ENCODE measurements at regions not wholly inside any gene's neighbourhood (a gene's known extent, or its start where the extent isn't known, plus 50 kb on each side); places are given as distances from the start of the nearest gene placed in this dataset.

- no peak overlapping the region for H2AFZ ChIP-seq (ENCODE audit: low read depth, low read length)
- FAIRE-seq (no peak), DNase-seq (ENCODE audit: low read depth, low spot score) (no peak)
- BruUV-seq (replicated peaks), result no TSS peak
- intact Hi-C loops (cut with micrococcal nuclease) (no loop called here), dilution Hi-C loops (cut with MboI; ENCODE audit: extremely low pct_ligation_motif_present, low sequenced_read_pairs) (no loop called here)
- H3K27ac ChIP-seq (ENCODE audit: insufficient read depth, low read depth, low read length), result no peak overlapping the region
- H3K36me3 ChIP-seq (ENCODE audit: control insufficient read depth in 2 of 2, extremely low read depth in 1 of 2, insufficient read depth in 2 of 2, low read length in 2 of 2), result no peaks in the 10 kb centered on the region
- H3K4me3 ChIP-seq (replicated peaks in 1 of 3; ENCODE audit: insufficient read depth in 1 of 3, low read depth in 1 of 3, low read length in 3 of 3), result no peak overlapping the region
- ChIA-PET POLR2A (no interaction called here), CTCF (interaction anchor here (1.0 kb wide), 1 partner anchor 11 kb away, joined by 3 read pairs; no protein-coding TSS in a partner anchor)
- H3K27me3 ChIP-seq (ENCODE audit: control insufficient read depth in 2 of 2, insufficient read depth in 2 of 2, low read length in 2 of 2), result no peaks in the 10 kb centered on the region
- no peaks in the 10 kb centered on the region for H3K79me2 ChIP-seq (ENCODE audit: control insufficient read depth, insufficient read depth, low read length)
- H4K20me1 ChIP-seq (replicated peaks; ENCODE audit: control insufficient read depth, extremely low read depth, insufficient read depth, low read length), result no peaks in the 10 kb centered on the region
- no peaks in the 10 kb centered on the region for H3K9me1 ChIP-seq (replicated peaks; ENCODE audit: control insufficient read depth, extremely low read depth, insufficient read depth, low read length)
- no peak for TF ChIP-seq EZH2 (IDR thresholded peaks at IDR 0.05; ENCODE audit: borderline replicate concordance, low read depth, low read length, severe bottlenecking)
- TF ChIP-seq POLR2A (IDR thresholded peaks at IDR 0.05; ENCODE audit: low read depth, low read length), result no peak
- no peak for TF ChIP-seq JUN (IDR thresholded peaks at IDR 0.05; ENCODE audit: borderline replicate concordance, insufficient read depth, insufficient read length, low read depth)
- TF ChIP-seq MYC (IDR thresholded peaks at IDR 0.05; ENCODE audit: low read depth, low read length), result no peak
- no peak for TF ChIP-seq POLR2AphosphoS5 (IDR thresholded peaks at IDR 0.05; ENCODE audit: insufficient read depth, low read depth, low read length)
- TF ChIP-seq, protein P1, sequence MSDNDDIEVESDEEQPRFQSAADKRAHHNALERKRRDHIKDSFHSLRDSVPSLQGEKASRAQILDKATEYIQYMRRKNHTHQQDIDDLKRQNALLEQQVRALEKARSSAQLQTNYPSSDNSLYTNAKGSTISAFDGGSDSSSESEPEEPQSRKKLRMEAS (IDR thresholded peaks at IDR 0.05; ENCODE audit: insufficient read depth, insufficient read length), result no peak
- TF ChIP-seq GATA2 (IDR thresholded peaks at IDR 0.05; ENCODE audit: insufficient read depth, insufficient read length, low read depth, low read length), result no peak
- no peak for TF ChIP-seq FOS (IDR thresholded peaks at IDR 0.05; ENCODE audit: borderline replicate concordance, insufficient read depth, low read length)
- TF ChIP-seq, protein P2, sequence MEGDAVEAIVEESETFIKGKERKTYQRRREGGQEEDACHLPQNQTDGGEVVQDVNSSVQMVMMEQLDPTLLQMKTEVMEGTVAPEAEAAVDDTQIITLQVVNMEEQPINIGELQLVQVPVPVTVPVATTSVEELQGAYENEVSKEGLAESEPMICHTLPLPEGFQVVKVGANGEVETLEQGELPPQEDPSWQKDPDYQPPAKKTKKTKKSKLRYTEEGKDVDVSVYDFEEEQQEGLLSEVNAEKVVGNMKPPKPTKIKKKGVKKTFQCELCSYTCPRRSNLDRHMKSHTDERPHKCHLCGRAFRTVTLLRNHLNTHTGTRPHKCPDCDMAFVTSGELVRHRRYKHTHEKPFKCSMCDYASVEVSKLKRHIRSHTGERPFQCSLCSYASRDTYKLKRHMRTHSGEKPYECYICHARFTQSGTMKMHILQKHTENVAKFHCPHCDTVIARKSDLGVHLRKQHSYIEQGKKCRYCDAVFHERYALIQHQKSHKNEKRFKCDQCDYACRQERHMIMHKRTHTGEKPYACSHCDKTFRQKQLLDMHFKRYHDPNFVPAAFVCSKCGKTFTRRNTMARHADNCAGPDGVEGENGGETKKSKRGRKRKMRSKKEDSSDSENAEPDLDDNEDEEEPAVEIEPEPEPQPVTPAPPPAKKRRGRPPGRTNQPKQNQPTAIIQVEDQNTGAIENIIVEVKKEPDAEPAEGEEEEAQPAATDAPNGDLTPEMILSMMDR (IDR thresholded peaks at IDR 0.05; ENCODE audit: extremely low read depth in 1 of 2, insufficient read depth in 1 of 2, low read depth in 1 of 2, low read length in 2 of 2), result no peak
- H3K9ac ChIP-seq (replicated peaks; ENCODE audit: extremely low read depth, insufficient read depth, low read length), result no peak overlapping the region
- no peaks in the 10 kb centered on the region for H3K4me1 ChIP-seq (ENCODE audit: control insufficient read depth, extremely low read depth, insufficient read depth, low read length)
- no peaks in the 10 kb centered on the region for H3K9me3 ChIP-seq (replicated peaks; ENCODE audit: control insufficient read depth, insufficient read depth, low read length)
- no peak overlapping the region for H3K4me2 ChIP-seq (ENCODE audit: insufficient read depth, low read length)
These were observed 265.6 kb downstream of the PHF14 start for GRCh38 chr7:11239316-11239715.

All from endothelial cell of umbilical vein (primary cell).